Erythroblast (primary cell): ENCODE measurements at regions not wholly inside any gene's neighbourhood (a gene's known extent, or its start where the extent isn't known, plus 50 kb on each side); places are given as distances from the start of the nearest gene placed in this dataset.

ENCODE experiments used
- GATA1 ChIP-seq: IDR thresholded peaks from 2 replicates; pipeline ENCODE4 v1.6.1; 2011; ENCODE audit warnings: low read depth, mild to moderate bottlenecking, control low read depth, low read length, moderate library complexity
- POLR2A ChIP-seq: IDR thresholded peaks from 2 replicates; pipeline ENCODE4 v1.6.1; 2011; ENCODE audit warnings: mild to moderate bottlenecking, low read length

DNA sequence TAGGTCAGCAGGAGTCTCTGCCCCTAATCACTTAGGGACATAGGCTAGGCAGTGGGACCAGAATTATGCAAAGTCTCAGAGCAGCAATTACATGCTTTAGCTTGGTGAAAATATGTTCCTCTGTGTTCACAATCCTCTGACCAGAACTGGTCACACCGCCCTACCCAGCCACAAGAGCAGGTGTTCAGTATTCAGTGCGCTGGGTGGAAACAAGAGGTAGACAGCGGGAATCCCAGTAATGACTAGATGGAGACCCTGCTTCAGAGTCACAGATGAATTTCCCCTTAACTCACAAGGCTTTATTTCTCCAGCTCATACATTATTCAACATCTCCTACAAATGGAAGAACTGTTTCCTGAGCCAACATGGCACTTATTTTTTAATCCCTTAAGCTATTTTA is 763.7 kb upstream of the POM121L12 start:
- TF ChIP-seq POLR2A (no peak), GATA1 (no peak)
